CD14-positive monocyte (primary cell): ENCODE measurements at regions not wholly inside any gene's neighbourhood (a gene's known extent, or its start where the extent isn't known, plus 50 kb on each side); places are given as distances from the start of the nearest gene placed in this dataset.

ENCODE experiments used
- DNase-seq, 3 donors: peaks; one replicate each; pipeline ENCODE4 v3.0.0-alpha.2; 2011 to 2022
- H2AFZ ChIP-seq: 2 replicates; pipeline ENCODE4 v1.6.0; 2012; ENCODE audit warnings: mild to moderate bottlenecking, low read depth, low read length, inconsistent platforms; ENCODE audit not compliant: insufficient read depth, poor library complexity, severe bottlenecking
- H3K27ac ChIP-seq, 2 donors: 1 replicate in 1 of 2; 2 replicates in 1 of 2; pipeline ENCODE4 v1.5.1; 2012 to 2013; ENCODE audit warnings: low read length in 2 of 2, control low read depth in 1 of 2, inconsistent platforms in 1 of 2, low read depth in 1 of 2, mild to moderate bottlenecking in 1 of 2
- H3K27me3 ChIP-seq, 2 donors: one replicate each; pipeline versions ENCODE4 v1.6.0 to v1.6.1; 2011 to 2013; ENCODE audit warnings: low read length in 2 of 2; ENCODE audit not compliant: control insufficient read depth in 2 of 2, insufficient read depth in 2 of 2
- H3K36me3 ChIP-seq, 2 donors: replicated peaks in 1 of 2; 1 replicate in 1 of 2; 2 replicates in 1 of 2; pipeline versions ENCODE4 v1.5.1 to v1.6.1; 2012 to 2013; ENCODE audit warnings: low read length in 2 of 2, control low read depth in 1 of 2, inconsistent platforms in 1 of 2, mild to moderate bottlenecking in 1 of 2; ENCODE audit not compliant: insufficient read depth in 2 of 2, control insufficient read depth in 1 of 2
- H3K4me1 ChIP-seq, 2 donors: 1 replicate in 1 of 2; 2 replicates in 1 of 2; pipeline versions ENCODE4 v1.5.1 to v1.6.1; 2012 to 2013; ENCODE audit warnings: low read length in 2 of 2, control low read depth in 1 of 2, inconsistent platforms in 1 of 2, mild to moderate bottlenecking in 1 of 2, moderate library complexity in 1 of 2; ENCODE audit not compliant: insufficient read depth in 2 of 2, control insufficient read depth in 1 of 2
- H3K4me2 ChIP-seq: replicated peaks from 2 replicates; pipeline ENCODE3; 2012; ENCODE audit warnings: low read length, moderate library complexity, mild to moderate bottlenecking; ENCODE audit not compliant: poor library complexity, severe bottlenecking; ENCODE audit errors: extremely low read depth
- H3K4me3 ChIP-seq, 3 experiments: fragments of 200-600 bp in 1 of 3; sonication (generic) in 1 of 3; replicated peaks in 1 of 3; 1 replicate in 2 of 3; 2 replicates in 1 of 3; pipeline ENCODE4 v1.5.1; 2011 to 2013; ENCODE audit warnings: low read length in 3 of 3, mild to moderate bottlenecking in 3 of 3, control low read depth in 2 of 3, low read depth in 2 of 3, inconsistent platforms in 1 of 3, moderate library complexity in 1 of 3
- H3K79me2 ChIP-seq: 2 replicates; pipeline ENCODE4 v1.6.0; 2012; ENCODE audit warnings: mild to moderate bottlenecking, control low read depth, inconsistent platforms, low read length, moderate library complexity; ENCODE audit not compliant: insufficient read depth
- H3K9ac ChIP-seq: 2 replicates; pipeline ENCODE4 v1.6.0; 2017; ENCODE audit warnings: low read length, mild to moderate bottlenecking; ENCODE audit not compliant: insufficient read depth, poor library complexity, severe bottlenecking
- H3K9me3 ChIP-seq, 2 donors: replicated peaks in 1 of 2; 1 replicate in 1 of 2; 2 replicates in 1 of 2; pipeline versions ENCODE4 v1.5.1 to v1.6.1; 2012 to 2013; ENCODE audit warnings: low read length in 2 of 2, control low read depth in 1 of 2; ENCODE audit not compliant: control insufficient read depth in 1 of 2, insufficient read depth in 1 of 2
- H4K20me1 ChIP-seq: 2 replicates; pipeline ENCODE4 v1.6.0; 2012; ENCODE audit warnings: mild to moderate bottlenecking, low read length, control low read depth, moderate library complexity; ENCODE audit not compliant: insufficient read depth
- H3K27ac Mint-ChIP-seq, 7 donors: one replicate each; pipeline ENCODE4 v1.8.0; 2020; ENCODE audit warnings: mild to moderate bottlenecking in 7 of 7, mixed read lengths in 7 of 7, moderate library complexity in 6 of 7, inconsistent platforms in 2 of 7
- H3K27me3 Mint-ChIP-seq, 3 donors: one replicate each; pipeline ENCODE4 v1.8.0; 2021 to 2022; ENCODE audit warnings: low read depth in 3 of 3, mild to moderate bottlenecking in 3 of 3, mixed read lengths in 3 of 3, moderate library complexity in 3 of 3, inconsistent platforms in 1 of 3
- H3K36me3 Mint-ChIP-seq, 2 donors: one replicate each; pipeline ENCODE4 v1.8.0; 2020; ENCODE audit warnings: mixed read lengths in 2 of 2, inconsistent platforms in 1 of 2, mild to moderate bottlenecking in 1 of 2
- H3K4me1 Mint-ChIP-seq: one replicate; pipeline ENCODE4 v1.8.0; 2020; ENCODE audit warnings: mild to moderate bottlenecking, mixed read lengths
- H3K4me3 Mint-ChIP-seq, 2 donors: one replicate each; pipeline ENCODE4 v1.8.0; 2020; ENCODE audit warnings: mild to moderate bottlenecking in 2 of 2, mixed read lengths in 2 of 2, moderate library complexity in 1 of 2
- H3K9me3 Mint-ChIP-seq, 7 donors: one replicate each; pipeline ENCODE4 v1.8.0; 2020 to 2022; ENCODE audit warnings: mixed read lengths in 7 of 7, mild to moderate bottlenecking in 6 of 7, moderate library complexity in 6 of 7, inconsistent platforms in 2 of 7
- WGBS: methylation state at CpG from one replicate; pipeline ENCODE4 v1.1.5; 2013; ENCODE audit warnings: missing lambda C conversion rate; ENCODE audit not compliant: insufficient coverage; 5-methylcytosine and 5-hydroxymethylcytosine counted together
- intact Hi-C, 2 donors: fragments of 100-400 bp; cut with micrococcal nuclease; formaldehyde crosslinking; loops; one replicate each; pipeline versions ENCODE4 v1.15.0 to v1.15.1; 2023
- TF ChIP-seq, protein P1 (sequence below): fragments of 200-600 bp; IDR thresholded peaks from one replicate; pipeline ENCODE4 v1.8.0; 2022; ENCODE audit warnings: antibody characterized with exemption, mild to moderate bottlenecking

DNA sequence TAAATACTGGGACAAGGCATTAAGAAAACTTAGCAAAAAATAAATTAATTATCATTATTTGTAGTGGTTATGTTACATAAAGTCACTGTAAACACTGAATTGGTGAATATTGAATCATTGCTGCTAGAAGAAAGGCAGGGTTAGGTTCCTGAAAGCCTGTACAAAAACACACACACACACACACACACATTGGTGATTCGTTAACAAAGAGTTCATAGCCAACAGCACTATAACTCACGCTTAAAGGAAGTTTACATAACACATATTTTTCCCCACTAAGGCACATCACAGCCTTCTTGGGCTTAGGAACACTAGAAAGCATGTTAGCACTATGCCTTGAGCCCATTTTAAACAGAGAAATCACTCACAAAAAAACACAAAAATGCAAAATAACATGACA is 690.0 kb upstream of the PIK3C3 start:
- H3K9ac ChIP-seq, result no peak overlapping the region
- no peak for DNase-seq
- no peak overlapping the region for H2AFZ ChIP-seq
- peaks cover 0 to 4% (median 2%) of the 10 kb centered on the region in 7 donors for H3K9me3 Mint-ChIP-seq
- no peak overlapping the region for H3K27ac ChIP-seq
- no peaks in the 10 kb centered on the region for H3K27me3 ChIP-seq
- H3K4me3 ChIP-seq, result no peak overlapping the region
- H3K4me3 Mint-ChIP-seq, result no peak overlapping the region
- no peaks in the 10 kb centered on the region for H3K27me3 Mint-ChIP-seq
- peaks cover 0 to 3% of the 10 kb centered on the region in 2 donors for H3K9me3 ChIP-seq
- no peaks in the 10 kb centered on the region for H3K4me1 Mint-ChIP-seq
- H3K4me1 ChIP-seq, result no peaks in the 10 kb centered on the region
- no peaks in the 10 kb centered on the region for H4K20me1 ChIP-seq
- no peak overlapping the region for H3K27ac Mint-ChIP-seq
- H3K36me3 Mint-ChIP-seq, result no peaks in the 10 kb centered on the region
- H3K4me2 ChIP-seq, result no peak overlapping the region
- TF ChIP-seq, protein P1, sequence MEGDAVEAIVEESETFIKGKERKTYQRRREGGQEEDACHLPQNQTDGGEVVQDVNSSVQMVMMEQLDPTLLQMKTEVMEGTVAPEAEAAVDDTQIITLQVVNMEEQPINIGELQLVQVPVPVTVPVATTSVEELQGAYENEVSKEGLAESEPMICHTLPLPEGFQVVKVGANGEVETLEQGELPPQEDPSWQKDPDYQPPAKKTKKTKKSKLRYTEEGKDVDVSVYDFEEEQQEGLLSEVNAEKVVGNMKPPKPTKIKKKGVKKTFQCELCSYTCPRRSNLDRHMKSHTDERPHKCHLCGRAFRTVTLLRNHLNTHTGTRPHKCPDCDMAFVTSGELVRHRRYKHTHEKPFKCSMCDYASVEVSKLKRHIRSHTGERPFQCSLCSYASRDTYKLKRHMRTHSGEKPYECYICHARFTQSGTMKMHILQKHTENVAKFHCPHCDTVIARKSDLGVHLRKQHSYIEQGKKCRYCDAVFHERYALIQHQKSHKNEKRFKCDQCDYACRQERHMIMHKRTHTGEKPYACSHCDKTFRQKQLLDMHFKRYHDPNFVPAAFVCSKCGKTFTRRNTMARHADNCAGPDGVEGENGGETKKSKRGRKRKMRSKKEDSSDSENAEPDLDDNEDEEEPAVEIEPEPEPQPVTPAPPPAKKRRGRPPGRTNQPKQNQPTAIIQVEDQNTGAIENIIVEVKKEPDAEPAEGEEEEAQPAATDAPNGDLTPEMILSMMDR, result no peak
- intact Hi-C loops, result no loop called here
- 80% methylated on average over 2 of the region's 2 CpGs for WGBS
- no peaks in the 10 kb centered on the region for H3K36me3 ChIP-seq
- no peaks in the 10 kb centered on the region for H3K79me2 ChIP-seq

GRCh38 chr18:41263956-41264355 is 691.1 kb upstream of the PIK3C3 start:
- Histone ChIP-seq H3K4me2 (no peak overlapping the region), H3K9ac (no peak overlapping the region), H3K36me3 (no peaks in the 10 kb centered on the region), H3K27me3 (no peaks in the 10 kb centered on the region), H3K79me2 (no peaks in the 10 kb centered on the region), H2AFZ (no peak overlapping the region), H3K4me1 (no peaks in the 10 kb centered on the region), H4K20me1 (no peaks in the 10 kb centered on the region), H3K9me3 (no peaks in the 10 kb centered on the region), H3K27ac (no peak overlapping the region), H3K4me3 (no peak overlapping the region)
- H3K4me3 Mint-ChIP-seq, result no peak overlapping the region
- H3K4me1 Mint-ChIP-seq, result no peaks in the 10 kb centered on the region
- H3K27ac Mint-ChIP-seq, result no peak overlapping the region
- H3K9me3 Mint-ChIP-seq, result peaks cover 0 to 4% (median 2%) of the 10 kb centered on the region in 7 donors
- H3K27me3 Mint-ChIP-seq, result no peaks in the 10 kb centered on the region
- no peaks in the 10 kb centered on the region for H3K36me3 Mint-ChIP-seq
- no CpG with 5 or more reads among the region's 1 CpG for WGBS
- intact Hi-C loops, result no loop called here
- TF ChIP-seq, protein P1, result no peak
- no peak for DNase-seq
